ENCODE measurements at regions not wholly inside any gene's neighbourhood (a gene's known extent, or its start where the extent isn't known, plus 50 kb on each side); places are given as distances from the start of the nearest gene placed in this dataset.

- no peaks in the 10 kb centered on the region for H3K36me3 ChIP-seq
- H3K9me3 ChIP-seq = no peaks in the 10 kb centered on the region
- intact Hi-C loops (cut with DNase I; ENCODE audit: low total_unique reads) (no loop called here), in situ Hi-C loops (cut with MboI; ENCODE audit: low sequenced_read_pairs in 4 of 4) (no loop called here)
- no peak for ATAC-seq
- H3K27ac ChIP-seq = no peak overlapping the region
- no peaks in the 10 kb centered on the region for H3K27me3 ChIP-seq
- no peak for DNase-seq
- TF ChIP-seq CTCF (IDR thresholded peaks at IDR 0.05 in 4 of 5, conservative IDR thresholded peaks at IDR 0.05 in 1 of 5) (no peak), POLR2A (IDR thresholded peaks at IDR 0.05) (no peak)
- H3K4me1 ChIP-seq = no peaks in the 10 kb centered on the region
- H3K4me3 ChIP-seq = no peak overlapping the region
Measured at GRCh38 chrX:40523852-40524251, 56.9 kb upstream of the ATP6AP2 start.

- in situ Hi-C loops (cut with MboI; ENCODE audit: low sequenced_read_pairs in 4 of 4) (no loop called here), intact Hi-C loops (cut with DNase I; ENCODE audit: low total_unique reads) (no loop called here)
- Histone ChIP-seq H3K27ac (no peak overlapping the region), H3K9me3 (no peaks in the 10 kb centered on the region), H3K36me3 (no peaks in the 10 kb centered on the region), H3K4me3 (no peak overlapping the region), H3K4me1 (no peaks in the 10 kb centered on the region), H3K27me3 (no peaks in the 10 kb centered on the region)
- ATAC-seq (no peak), DNase-seq (no peak)
- TF ChIP-seq POLR2A (IDR thresholded peaks at IDR 0.05) (no peak), CTCF (IDR thresholded peaks at IDR 0.05 in 4 of 5, conservative IDR thresholded peaks at IDR 0.05 in 1 of 5) (no peak)
Measured at GRCh38 chrX:40521868-40522450, 58.8 kb upstream of the ATP6AP2 start.

- intact Hi-C loops (cut with DNase I; ENCODE audit: low total_unique reads) = no loop called here
- DNase-seq (no peak), ATAC-seq (no peak)
- Histone ChIP-seq H3K36me3 (no peaks in the 10 kb centered on the region), H3K4me1 (no peaks in the 10 kb centered on the region), H3K9me3 (no peaks in the 10 kb centered on the region), H3K4me3 (no peak overlapping the region), H3K27me3 (peaks cover 0 to 3% (median 0%) of the 10 kb centered on the region in 3 donors), H3K27ac (no peak overlapping the region)
- in situ Hi-C loops (cut with MboI; ENCODE audit: low sequenced_read_pairs in 4 of 4) = no loop called here
- TF ChIP-seq POLR2A (IDR thresholded peaks at IDR 0.05) (no peak), CTCF (IDR thresholded peaks at IDR 0.05 in 4 of 5, conservative IDR thresholded peaks at IDR 0.05 in 1 of 5) (no peak)
Measured at GRCh38 chrX:40514376-40514775, 66.4 kb upstream of the ATP6AP2 start.

- DNase-seq (no peak), ATAC-seq (no peak)
- Histone ChIP-seq H3K4me3 (no peak overlapping the region), H3K27me3 (peaks cover 0 to 3% (median 0%) of the 10 kb centered on the region in 3 donors), H3K4me1 (no peaks in the 10 kb centered on the region), H3K9me3 (no peaks in the 10 kb centered on the region), H3K36me3 (no peaks in the 10 kb centered on the region), H3K27ac (no peak overlapping the region)
- intact Hi-C loops (cut with DNase I; ENCODE audit: low total_unique reads) = no loop called here
- in situ Hi-C loops (cut with MboI; ENCODE audit: low sequenced_read_pairs in 4 of 4) = no loop called here
- no peak for TF ChIP-seq CTCF (IDR thresholded peaks at IDR 0.05 in 4 of 5, conservative IDR thresholded peaks at IDR 0.05 in 1 of 5)
- TF ChIP-seq POLR2A (IDR thresholded peaks at IDR 0.05) = no peak
Measured at GRCh38 chrX:40513835-40514234, 66.9 kb upstream of the ATP6AP2 start.

GRCh38 chrX:40513012-40513411, 67.8 kb upstream of the ATP6AP2 start:
- ATAC-seq = no peak
- in situ Hi-C loops (cut with MboI; ENCODE audit: low sequenced_read_pairs in 4 of 4) (no loop called here), intact Hi-C loops (cut with DNase I; ENCODE audit: low total_unique reads) (no loop called here)
- no peaks in the 10 kb centered on the region for H3K36me3 ChIP-seq
- peaks cover 0 to 3% (median 0%) of the 10 kb centered on the region in 3 donors for H3K27me3 ChIP-seq
- no peaks in the 10 kb centered on the region for H3K4me1 ChIP-seq
- TF ChIP-seq CTCF (IDR thresholded peaks at IDR 0.05 in 4 of 5, conservative IDR thresholded peaks at IDR 0.05 in 1 of 5) (no peak), POLR2A (IDR thresholded peaks at IDR 0.05) (no peak)
- H3K9me3 ChIP-seq = no peaks in the 10 kb centered on the region
- H3K27ac ChIP-seq = no peak overlapping the region
- no peak for DNase-seq
- H3K4me3 ChIP-seq = no peak overlapping the region
